T-helper 9 cell (primary cell): ENCODE measurements at regions not wholly inside any gene's neighbourhood (a gene's known extent, or its start where the extent isn't known, plus 50 kb on each side); places are given as distances from the start of the nearest gene placed in this dataset.

Experiments used
- DNase-seq: peaks from one replicate; pipeline ENCODE4 v3.0.0-alpha.2; 2020

DNA sequence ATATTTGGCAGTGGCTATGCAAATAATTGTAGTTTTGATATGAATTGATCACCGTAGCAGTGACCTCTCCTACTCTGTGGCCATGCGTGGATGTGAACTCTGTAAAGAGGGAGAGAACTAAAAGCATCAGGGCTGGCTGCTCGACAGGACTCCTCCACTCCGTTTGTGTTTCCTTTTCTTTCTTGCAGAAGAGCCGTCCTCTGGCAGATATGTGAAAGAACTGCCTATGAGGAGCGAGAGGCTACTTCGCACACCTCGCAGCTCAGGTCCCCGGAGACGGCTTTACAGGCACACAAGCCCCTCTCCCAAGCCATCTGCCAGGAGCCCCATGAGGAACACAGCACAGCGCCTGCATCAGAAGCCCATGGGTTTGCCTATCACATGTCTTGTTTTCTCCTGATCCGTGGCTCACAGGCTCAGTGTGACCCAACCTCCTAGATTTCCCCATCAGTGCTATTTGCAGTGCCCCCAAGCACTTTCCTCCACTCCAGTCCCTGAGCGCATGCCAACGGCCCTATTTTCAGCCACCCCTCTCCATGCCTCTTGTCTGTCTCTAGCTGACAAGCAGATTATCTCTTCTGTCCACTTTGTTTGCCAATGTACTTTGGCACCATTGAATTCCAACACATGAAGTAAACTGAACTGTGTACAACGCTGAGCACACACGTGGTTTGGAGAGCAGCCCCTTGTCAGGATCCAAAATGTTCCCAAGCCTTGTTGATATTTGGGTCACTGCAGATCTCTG lies 164.3 kb upstream of the AKR1E2 start:
- DNase-seq: no peak

DNA sequence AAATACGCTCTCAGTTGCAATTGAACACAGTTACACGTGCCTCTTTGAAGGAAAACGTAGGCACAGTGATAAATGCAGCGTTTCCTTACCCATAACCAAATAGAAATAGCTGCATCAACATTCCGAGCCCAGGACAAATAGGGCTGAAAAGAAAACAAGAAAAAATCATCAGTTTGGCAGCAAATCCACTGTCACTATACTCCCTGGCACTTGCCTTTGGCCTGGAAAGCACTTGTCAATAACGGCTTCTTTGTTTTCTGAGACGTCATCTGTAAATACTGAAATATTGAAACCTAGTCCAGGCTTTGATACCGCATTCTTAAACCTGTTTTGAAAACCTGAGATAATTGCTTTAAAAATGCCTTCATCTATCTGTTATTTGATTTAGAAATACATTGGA lies 167.2 kb upstream of the AKR1E2 start:
- no peak for DNase-seq

DNA sequence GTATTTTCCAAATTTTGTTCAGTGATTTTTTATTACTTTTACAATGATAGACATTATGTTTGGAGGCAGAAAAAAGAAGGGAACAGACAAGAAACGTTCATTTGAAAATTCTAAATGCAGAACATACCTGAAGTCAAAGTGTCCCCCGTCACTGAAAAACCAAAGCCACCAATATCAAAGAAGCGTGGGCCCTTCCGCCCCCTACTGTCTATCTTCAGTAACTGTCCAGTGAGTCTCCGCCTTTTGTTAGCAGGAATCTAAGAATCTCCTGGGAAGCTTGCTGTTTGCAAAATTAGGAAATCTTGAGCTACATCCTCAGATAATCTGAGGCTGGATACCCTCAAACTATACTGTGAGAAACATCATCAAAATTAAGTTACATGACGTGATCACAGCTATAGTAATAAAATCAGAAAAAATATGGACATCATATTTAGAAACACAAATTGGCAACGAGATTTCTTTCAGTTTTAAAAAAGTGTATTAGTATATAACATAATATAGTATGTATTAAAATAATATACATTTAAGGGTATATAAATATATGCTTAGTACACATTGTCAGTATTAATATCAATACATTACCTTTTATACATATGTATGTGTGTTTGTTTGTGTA lies 169.3 kb upstream of the AKR1E2 start:
- peak; percentile 29 for DNase-seq

DNA sequence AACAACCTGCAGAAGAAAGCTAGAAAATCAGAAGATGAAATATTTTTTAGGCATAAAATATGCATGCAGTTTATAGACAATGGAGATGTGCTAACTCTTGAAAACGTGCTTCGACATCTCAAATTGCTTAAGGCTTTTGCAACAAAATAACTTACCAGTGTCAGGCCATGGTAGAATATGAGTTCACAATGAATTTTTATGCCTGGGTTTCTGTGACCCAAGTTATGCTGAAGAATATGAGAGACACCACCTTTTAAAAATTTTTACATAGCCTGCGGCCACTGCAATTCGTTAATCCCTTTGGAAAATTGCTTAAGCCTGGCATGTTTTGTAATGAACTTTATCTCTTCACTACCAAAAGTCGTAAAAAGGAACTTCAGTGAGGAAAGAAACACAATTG lies 170.1 kb upstream of the AKR1E2 start:
- DNase-seq: no peak

DNA sequence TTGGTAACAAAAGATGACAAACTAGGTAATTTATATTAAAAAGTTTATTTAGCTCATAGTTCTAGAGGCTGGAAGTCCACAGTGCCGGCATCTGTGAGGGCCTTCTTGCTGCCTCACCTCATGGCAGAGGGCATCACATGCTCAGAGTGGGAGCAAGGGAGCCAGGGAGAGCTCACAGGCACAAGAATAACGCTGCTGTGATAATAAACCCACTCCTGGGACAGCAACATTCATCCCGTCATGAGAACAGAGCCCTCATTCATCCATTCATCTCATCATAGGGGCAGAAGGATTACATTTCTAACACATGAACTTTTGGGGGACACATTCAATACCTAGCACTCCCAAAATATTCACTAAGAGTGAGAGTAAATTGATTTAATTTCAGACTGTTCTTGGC lies 170.6 kb upstream of the AKR1E2 start:
- no peak for DNase-seq

DNA sequence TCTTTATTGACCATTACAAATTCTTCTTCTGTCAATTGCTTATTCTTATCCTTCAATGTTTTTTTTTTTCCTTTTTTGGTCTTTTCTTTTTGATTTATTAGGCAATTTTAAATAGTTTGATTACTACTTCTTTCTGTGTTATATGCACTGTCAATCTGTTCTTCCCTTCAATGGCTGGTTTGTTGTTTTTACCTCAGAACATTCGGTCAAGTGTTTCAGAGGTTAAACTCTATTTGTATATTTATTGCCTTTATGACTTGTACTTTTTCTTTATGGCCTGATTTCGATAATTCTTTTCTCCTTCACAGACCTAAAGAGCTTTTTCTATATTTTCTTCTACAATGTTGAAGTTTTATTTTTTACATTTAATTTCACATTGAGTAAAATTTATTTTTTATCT lies 171.5 kb upstream of the AKR1E2 start:
- DNase-seq: no peak

DNA sequence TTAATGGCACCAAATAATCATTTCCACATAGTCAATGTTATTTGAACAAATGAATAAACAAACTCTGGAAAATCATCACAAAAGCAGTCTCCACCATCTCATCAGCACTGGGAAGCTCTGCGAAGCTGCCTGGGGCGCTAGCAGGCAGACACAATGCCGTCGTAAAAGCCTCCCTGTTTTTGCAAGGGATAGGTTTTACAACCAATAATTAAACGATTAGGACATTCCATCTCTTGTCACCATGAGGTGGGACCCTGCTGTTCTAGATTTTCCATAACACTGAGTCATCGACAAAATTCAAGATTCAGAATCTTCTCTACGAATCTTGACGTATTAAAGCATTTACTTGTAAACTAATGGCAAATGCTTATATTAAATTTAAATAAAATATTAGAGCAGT lies 172.8 kb upstream of the AKR1E2 start:
- DNase-seq: no peak

DNA sequence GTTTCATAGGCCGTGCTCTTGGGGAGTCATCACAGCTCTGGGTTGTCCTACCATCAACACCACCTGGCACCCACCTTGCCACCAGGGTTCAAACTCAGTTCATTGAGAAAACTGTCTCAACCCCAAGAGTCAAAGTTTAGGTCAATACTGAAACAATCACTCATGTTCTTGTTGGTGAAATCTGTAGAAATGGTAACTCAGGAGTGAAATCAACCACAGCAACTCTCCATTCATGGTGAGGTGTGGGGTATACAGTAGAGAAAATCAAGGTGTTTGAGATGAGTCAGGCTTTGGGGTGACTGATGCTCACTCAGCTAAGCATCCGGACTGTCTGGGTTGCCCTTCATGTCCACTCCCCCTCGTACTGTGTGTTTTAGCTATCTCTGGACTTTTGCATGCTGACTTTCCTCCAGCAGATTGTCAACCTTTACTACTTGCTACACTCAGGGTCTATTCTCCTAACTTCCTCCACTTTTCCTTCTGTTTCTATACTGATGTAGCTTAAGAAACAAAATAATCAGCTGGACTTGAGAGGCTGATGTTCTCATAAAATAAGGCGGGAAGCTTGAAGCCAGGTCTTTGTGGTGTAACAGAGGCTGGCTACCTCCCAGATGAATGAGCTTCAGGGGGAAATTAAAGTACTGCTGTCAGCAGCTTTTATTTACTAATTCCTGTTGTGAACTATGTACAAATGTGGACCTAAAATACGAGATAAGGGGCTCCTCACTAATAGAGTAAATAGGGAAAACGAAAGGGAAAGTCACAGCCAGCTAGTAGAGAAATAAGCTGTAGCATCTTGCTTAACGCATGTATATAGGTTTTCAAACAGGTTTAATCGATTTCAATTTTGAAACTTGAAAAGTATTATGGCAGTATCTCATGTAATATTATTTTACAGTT lies 173.6 kb upstream of the AKR1E2 start:
- no peak for DNase-seq

DNA sequence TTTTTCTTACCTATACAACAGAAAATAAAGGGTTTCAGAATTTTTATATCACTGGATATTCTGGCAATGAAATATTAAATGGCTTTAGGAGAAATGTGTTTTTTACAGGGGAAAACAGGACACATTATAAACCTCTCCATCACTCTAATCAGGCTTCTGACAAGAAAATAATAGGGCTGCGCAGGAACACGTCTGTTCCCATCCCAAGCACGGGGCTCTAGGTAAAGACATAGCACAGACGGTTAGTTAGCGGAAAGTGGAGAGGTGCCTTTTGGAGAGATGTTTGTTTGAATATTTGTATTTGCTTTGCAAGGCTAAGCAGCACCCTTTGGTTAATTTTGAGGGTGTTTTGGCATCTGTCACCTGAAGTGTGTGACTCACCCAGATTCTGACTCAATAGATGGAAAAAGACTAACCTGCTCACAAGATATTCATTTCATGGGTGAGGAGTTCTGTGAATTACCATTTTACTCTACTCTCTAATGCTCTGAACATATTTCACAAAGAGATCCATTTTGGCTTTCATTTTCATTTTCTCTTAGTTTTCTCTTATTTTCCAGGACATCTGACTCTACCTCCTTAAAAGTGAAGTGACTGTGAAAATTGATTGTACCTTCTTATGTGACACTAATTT lies 174.5 kb upstream of the AKR1E2 start:
- DNase-seq: no peak

DNA sequence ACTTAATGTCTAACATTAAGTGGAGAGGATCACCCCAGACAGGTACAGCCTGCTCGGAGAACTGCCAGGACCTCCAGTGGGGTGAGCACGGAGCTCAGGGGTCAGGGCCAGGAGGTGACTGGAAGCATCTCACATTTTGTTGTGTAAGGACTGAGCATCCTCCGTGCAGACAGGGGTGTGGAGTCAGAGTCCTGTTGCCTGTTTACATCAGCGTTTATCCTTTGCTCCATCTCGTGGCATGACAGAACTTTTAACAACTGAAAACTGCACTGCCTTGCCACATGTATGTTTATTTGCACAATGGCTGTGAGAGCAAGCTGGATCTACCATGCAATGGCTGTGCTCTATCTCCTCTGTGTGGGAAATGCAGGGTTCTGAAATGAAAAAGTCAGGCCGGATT lies 175.4 kb upstream of the AKR1E2 start:
- no peak for DNase-seq

DNA sequence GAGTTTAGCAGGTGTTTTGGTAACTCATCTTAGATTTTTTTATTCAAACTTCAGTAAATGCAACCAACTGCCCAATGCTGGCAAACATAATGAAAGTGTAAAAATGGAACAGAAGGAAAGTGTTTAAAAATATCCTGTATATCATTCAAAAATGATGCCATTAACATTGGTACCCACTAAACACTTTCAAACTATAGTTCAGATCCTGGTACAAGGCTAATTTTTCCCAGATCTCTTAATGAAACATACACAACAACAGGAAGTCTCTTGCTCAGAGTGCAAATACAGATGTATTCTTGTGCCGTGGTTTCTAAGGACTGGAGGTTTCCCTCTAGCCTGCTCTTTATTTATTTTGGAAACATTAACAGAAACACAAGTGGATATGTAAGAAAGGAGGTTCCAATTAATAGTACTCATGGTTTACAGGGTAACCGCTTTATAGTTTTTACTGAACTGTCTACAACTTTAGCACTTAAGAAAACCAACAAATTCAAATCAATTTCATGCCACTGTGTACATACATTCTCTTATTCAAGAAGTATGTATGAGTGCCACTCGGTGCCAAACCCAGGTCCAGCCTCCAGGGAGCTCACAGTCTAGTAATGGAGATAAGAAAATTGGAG lies 176.0 kb upstream of the AKR1E2 start:
- DNase-seq: no peak

DNA sequence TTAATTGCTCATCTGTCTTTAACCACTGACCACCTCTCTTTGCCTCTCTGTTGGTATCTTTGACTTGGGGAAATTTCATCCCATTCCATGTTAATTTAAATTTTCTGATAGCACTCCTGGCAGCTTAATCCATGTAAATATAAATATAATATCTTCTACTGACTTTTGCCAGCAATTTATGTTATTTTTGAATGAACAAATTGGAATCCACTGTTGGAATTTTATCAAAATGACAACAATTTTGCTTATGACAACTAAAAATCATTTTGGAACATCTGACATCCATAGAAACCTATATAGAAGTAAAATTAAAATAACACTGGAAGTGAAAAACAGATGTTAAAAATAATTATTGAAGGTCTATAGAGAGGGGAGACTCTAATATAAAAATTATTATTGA lies 176.5 kb upstream of the AKR1E2 start:
- no peak for DNase-seq

DNA sequence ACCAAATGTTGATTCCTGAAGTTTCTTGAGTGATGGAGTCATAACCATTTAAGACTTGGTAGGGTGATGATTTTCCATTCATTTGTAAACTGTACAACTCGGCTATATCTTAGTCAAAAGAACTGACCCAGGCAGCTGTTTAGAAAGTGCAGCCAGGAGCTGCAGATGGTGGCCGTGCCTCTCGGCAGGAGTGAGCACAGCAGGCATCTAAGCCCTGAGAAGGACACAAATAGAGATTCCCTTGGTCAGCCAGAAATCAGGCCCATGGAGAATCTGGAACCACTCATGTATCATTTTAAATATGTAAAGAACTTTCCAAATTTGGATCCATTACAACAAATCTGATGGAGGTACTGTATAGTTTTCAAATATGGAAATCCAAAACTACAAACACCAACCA lies 177.0 kb upstream of the AKR1E2 start:
- no peak for DNase-seq

DNA sequence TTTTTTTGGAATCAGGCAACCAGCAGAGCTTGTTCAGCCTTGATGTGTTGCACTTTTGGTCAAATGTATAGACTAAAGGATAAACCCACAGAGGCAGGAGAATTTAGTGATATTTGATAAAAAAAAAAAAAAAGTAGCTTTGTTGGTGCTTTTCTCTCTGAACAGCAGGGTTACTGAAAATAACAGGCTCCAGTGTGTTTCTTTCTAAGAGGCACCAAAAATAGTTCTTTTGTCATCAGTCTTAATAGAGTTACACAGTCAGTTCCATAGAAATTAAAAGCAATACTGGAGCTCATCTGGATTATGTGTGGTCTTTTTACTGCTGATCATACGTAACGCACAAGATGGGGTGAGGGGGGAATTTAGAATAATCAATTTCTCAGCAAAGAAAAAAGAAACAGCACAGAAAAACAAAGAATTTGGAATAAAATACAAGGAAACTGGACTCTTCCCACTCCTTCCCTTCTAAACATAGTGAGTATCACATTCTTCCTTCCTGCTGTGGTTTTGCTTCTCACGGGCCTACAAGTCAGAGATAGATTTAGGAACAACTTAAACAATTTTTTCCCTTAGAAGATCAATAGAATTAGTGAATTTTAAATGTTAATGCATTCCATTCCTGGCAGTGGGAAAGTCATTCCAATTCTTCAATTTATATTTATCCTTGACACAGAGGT lies 178.8 kb upstream of the AKR1E2 start:
- no peak for DNase-seq

DNA sequence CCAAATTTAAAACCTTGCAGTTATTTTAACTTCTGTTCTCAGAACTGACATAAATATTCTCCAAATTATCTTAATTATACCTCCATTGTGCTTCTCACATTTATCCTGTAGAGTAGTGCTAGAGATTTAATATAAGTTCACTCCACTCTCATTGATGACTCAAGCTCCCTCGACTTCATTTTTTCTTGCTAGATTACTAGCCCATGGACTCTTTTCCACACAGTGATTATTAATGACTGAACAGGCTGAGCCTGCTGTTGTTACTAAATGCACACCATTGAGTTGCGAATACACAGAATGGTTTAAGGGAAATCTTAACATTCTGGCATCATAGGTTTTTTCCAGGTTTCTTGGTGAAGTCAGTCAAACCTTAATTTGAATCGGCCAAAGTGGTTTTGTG lies 179.5 kb upstream of the AKR1E2 start:
- no peak for DNase-seq

DNA sequence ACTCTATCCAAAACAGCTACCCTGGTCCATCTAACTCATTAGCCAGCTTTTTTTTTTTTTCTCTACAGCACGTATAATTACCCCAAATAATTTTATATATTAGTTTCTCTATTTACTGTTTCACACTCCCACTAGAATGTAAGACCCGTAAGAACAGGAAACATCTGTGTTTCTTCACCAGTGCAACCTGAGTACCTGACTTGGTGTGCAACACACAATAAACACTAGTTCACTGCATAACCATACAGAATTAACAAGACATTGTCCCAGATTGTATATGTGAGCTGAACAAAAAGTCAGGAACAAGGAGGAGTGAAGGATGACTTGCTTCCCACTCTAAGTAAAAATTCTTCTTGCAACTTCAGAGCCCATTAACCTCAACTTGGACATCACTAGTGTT lies 180.2 kb upstream of the AKR1E2 start:
- DNase-seq: no peak

DNA sequence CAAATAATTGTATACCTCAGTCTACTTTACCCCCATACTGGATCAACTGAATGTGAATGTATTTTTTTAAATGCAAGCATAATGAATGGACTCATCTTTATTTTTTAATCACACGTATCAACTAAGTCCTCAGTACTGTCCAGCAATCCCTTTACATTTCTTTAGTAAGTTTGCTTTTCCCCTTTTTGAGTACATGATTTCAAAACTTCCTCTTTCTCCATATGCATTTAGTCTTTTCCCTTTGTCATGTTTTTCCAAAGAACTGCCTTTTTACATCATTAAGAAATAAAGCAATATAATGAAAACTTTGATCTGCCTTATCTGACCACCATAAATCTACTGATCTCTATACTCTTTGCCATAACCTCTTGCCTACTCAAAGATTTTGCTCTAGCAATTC lies 182.5 kb upstream of the AKR1E2 start:
- no peak for DNase-seq

DNA sequence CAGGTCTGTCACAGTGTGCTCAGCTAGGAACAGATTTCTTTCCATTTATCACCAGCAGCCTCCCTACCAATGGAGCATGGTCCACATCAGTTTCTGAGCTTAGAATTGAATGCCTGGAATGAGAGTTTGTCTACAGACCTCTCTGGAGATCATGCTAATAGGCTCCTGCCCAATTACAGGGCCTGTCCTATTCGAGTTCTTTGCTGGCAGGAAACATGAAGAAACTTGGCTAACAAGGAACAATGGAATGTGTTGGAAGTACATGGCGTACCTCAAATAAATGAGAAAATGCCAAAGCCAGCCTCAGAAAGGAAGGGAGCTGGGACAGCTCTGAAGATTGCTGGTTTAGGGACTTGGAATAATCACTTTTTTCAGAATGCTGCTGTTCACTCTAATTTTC lies 186.0 kb upstream of the AKR1E2 start:
- DNase-seq: no peak

DNA sequence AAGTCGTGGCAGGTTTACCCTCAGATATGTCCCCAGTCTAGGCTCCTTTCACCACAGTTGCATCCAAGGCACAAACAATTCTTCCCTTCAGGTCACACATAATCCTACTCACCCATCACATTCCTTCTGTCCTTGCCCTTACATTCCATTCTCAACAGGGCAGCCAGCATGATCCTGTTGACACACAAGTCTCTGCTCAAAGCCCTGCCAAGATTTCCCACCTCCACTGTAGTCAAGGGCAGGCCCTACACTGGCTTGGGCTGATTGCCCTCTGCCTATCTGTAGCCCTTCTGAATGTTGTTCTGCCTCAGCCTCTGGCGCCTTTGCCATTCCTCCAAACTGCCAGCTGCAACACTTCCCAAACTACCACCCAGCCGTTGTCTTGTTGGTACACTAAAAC lies 187.9 kb upstream of the AKR1E2 start:
- DNase-seq: no peak

DNA sequence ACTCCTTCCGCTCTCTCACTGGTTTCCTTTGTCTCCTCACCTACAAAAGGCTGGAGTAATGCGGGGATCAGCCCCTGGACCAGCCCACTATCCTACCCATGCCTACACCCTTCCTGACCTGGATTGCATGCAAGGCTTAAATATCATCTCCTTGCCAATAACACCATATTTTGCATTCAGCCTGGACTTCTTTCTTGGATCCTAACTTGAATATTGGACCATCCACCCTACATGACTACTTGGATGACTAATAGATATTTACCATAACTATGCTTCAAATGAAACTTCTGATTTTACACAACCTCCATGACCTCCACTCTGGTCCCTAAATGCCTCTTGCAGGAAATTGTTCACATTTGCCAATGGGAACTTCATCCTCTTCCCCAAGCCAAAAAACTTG lies 188.3 kb upstream of the AKR1E2 start:
- no peak for DNase-seq

DNA sequence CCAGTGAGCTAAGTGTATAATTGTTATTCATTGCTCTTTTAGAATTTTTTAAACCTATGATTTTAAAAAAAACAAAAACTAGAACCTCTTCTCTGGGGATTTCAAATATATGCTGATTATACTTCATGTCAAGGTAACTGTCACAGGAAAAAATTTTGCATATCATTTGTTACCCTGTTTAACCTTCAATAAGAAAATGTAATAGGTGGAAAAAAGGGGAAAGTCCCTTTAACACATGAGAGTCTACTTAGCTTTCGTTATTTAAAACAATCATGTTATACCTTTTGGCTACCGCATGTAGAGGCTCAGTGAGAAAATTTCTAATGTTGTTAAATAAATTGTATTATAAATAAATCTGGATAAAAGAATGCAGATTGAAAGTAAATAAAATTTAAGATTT lies 190.1 kb upstream of the AKR1E2 start:
- no peak for DNase-seq

DNA sequence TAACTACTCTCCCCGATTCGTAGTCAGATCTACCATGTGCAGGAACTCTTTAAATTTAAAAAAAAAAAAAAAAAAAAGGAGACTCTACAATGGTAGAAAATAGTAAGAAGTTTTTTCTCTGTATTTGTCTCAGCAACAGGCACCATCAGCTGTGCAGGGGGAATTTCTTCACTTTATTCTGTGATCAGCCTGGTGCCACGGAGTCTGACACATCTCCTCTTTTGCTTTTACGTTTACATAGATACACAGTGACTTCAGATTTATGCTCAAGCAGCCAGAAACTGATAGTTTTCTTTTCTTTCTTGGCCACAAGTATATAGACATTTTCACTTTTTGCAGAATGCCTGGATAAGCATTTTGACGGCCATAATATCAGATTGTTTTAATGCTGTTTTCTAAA lies 190.6 kb upstream of the AKR1E2 start:
- DNase-seq: no peak
